ENCODE measurements at regions not wholly inside any gene's neighbourhood (a gene's known extent, or its start where the extent isn't known, plus 50 kb on each side); places are given as distances from the start of the nearest gene placed in this dataset.

DNA sequence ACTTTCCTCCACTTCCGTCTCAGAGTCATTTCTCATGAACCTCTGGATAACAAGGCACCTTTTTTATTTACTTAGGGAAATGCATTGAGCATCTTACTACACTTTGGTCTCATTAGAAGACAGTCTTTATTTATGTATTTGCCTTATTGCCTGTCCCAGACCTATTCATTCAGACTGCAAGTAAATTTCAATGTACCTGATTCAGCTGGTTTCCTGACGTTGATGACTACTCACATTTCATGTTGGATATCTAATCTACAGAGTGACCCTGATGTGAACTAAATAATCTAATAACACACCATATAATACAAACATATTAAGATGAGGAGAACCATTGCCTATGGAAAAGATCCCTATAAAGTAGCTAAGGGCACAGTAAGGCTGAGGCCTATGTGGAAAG is 267.7 kb downstream of the SLC6A15 start:
- no CpG with 5 or more reads among the region's 2 CpGs for WGBS (ENCODE audit: extremely low coverage, insufficient coverage, low lambda C conversion rate)

GRCh38 chr12:84643993-84644392 is 268.6 kb downstream of the SLC6A15 start:
- Histone ChIP-seq H2BK120ac (ENCODE audit: low read depth, low read length) (no peak overlapping the region), H3K27ac (ENCODE audit: low read depth, low read length) (no peak overlapping the region), H4K5ac (ENCODE audit: low read length) (no peak overlapping the region), H3K23ac (ENCODE audit: low read length) (no peak overlapping the region), H3K79me1 (ENCODE audit: low read length) (no peaks in the 10 kb centered on the region), H3K36me3 (ENCODE audit: control insufficient read depth, insufficient read depth, low read length) (no peaks in the 10 kb centered on the region), H3K4ac (ENCODE audit: low read depth, low read length) (no peak overlapping the region), H3K56ac (ENCODE audit: low read length) (no peak overlapping the region), H2BK5ac (ENCODE audit: low read length) (no peak overlapping the region), H3K27me3 (ENCODE audit: insufficient read depth, low read length, poor library complexity) (no peaks in the 10 kb centered on the region), H2AK5ac (ENCODE audit: low read length) (no peak overlapping the region), H4K8ac (ENCODE audit: low read depth, low read length) (no peak overlapping the region), H3K4me2 (ENCODE audit: low read length) (no peak overlapping the region), H3K9ac (ENCODE audit: low read length) (no peak overlapping the region), H3K4me1 (ENCODE audit: control insufficient read depth, low read depth, low read length) (no peaks in the 10 kb centered on the region), H3K18ac (ENCODE audit: low read length) (no peak overlapping the region), H3K4me3 (ENCODE audit: low read length) (no peak overlapping the region), H3K79me2 (ENCODE audit: control insufficient read depth, insufficient read depth, low read length) (no peaks in the 10 kb centered on the region), H2BK15ac (replicated peaks; ENCODE audit: low read depth) (no peak overlapping the region)
- no peak for DNase-seq
- no CpG with 5 or more reads among the region's 1 CpG for WGBS (ENCODE audit: extremely low coverage, insufficient coverage, low lambda C conversion rate)

More for the DNA sequence above, 267.7 kb downstream of the SLC6A15 start:
- no peak overlapping the region for H4K5ac ChIP-seq (ENCODE audit: low read length)
- no peak for DNase-seq
- no peaks in the 10 kb centered on the region for H3K36me3 ChIP-seq (ENCODE audit: control insufficient read depth, insufficient read depth, low read length)
- H3K4me3 ChIP-seq (ENCODE audit: low read length) = no peak overlapping the region
- no peak overlapping the region for H3K27ac ChIP-seq (ENCODE audit: low read depth, low read length)
- no peak overlapping the region for H3K18ac ChIP-seq (ENCODE audit: low read length)
- H3K79me2 ChIP-seq (ENCODE audit: control insufficient read depth, insufficient read depth, low read length) = no peaks in the 10 kb centered on the region
- no peak overlapping the region for H3K9ac ChIP-seq (ENCODE audit: low read length)
- H3K23ac ChIP-seq (ENCODE audit: low read length) = no peak overlapping the region
- no peak overlapping the region for H2AK5ac ChIP-seq (ENCODE audit: low read length)
- no peak overlapping the region for H4K8ac ChIP-seq (ENCODE audit: low read depth, low read length)
- no peak overlapping the region for H3K56ac ChIP-seq (ENCODE audit: low read length)
- H2BK120ac ChIP-seq (ENCODE audit: low read depth, low read length) = no peak overlapping the region
- no peak overlapping the region for H3K4ac ChIP-seq (ENCODE audit: low read depth, low read length)
- no peak overlapping the region for H2BK5ac ChIP-seq (ENCODE audit: low read length)
- no peak overlapping the region for H3K4me2 ChIP-seq (ENCODE audit: low read length)
- H2BK15ac ChIP-seq (replicated peaks; ENCODE audit: low read depth) = no peak overlapping the region
- H3K27me3 ChIP-seq (ENCODE audit: insufficient read depth, low read length, poor library complexity) = no peaks in the 10 kb centered on the region
- H3K79me1 ChIP-seq (ENCODE audit: low read length) = no peaks in the 10 kb centered on the region
- no peaks in the 10 kb centered on the region for H3K4me1 ChIP-seq (ENCODE audit: control insufficient read depth, low read depth, low read length)

DNA sequence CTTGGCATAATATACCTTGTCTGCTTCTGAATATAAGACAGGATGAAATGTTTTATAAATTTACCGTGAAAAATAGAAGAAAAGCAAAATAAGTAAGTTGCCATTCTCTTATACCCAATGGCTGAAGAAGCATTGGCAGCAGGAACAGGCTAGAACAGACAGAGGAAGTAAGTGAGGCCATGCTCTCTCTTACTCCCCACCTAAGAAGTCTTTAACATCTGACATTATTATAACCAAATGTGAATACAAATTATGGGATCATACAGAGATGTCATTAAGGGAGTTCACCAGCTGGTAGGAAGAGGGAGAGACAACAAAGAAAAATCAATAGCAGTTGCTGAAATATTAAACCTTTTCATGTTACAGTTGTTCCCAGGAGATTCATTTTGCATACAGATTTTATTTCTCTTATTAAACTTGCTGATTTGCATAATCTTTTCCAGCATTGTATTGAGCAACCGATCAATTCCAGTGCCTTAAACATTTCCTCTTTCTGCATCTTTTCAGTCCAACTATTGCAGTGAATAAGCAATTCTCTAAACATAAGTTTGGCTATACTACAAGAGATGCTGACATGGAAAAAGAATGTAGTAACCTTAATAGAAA is 270.6 kb downstream of the SLC6A15 start:
- Histone ChIP-seq H3K23ac (ENCODE audit: low read length) (no peak overlapping the region), H3K27ac (ENCODE audit: low read depth, low read length) (no peak overlapping the region), H3K9ac (ENCODE audit: low read length) (no peak overlapping the region), H3K56ac (ENCODE audit: low read length) (no peak overlapping the region), H4K5ac (ENCODE audit: low read length) (no peak overlapping the region), H2BK120ac (ENCODE audit: low read depth, low read length) (no peak overlapping the region), H3K27me3 (ENCODE audit: insufficient read depth, low read length, poor library complexity) (no peaks in the 10 kb centered on the region), H3K4me3 (ENCODE audit: low read length) (no peak overlapping the region), H3K18ac (ENCODE audit: low read length) (no peak overlapping the region), H3K4me2 (ENCODE audit: low read length) (no peak overlapping the region), H3K79me1 (ENCODE audit: low read length) (no peaks in the 10 kb centered on the region), H2BK15ac (replicated peaks; ENCODE audit: low read depth) (no peak overlapping the region), H4K8ac (ENCODE audit: low read depth, low read length) (no peak overlapping the region), H3K4ac (ENCODE audit: low read depth, low read length) (no peak overlapping the region), H3K36me3 (ENCODE audit: control insufficient read depth, insufficient read depth, low read length) (no peaks in the 10 kb centered on the region), H2AK5ac (ENCODE audit: low read length) (no peak overlapping the region), H3K4me1 (ENCODE audit: control insufficient read depth, low read depth, low read length) (no peaks in the 10 kb centered on the region), H2BK5ac (ENCODE audit: low read length) (no peak overlapping the region), H3K79me2 (ENCODE audit: control insufficient read depth, insufficient read depth, low read length) (no peaks in the 10 kb centered on the region)
- no CpG with 5 or more reads among the region's 2 CpGs for WGBS (ENCODE audit: extremely low coverage, insufficient coverage, low lambda C conversion rate)
- no peak for DNase-seq

DNA sequence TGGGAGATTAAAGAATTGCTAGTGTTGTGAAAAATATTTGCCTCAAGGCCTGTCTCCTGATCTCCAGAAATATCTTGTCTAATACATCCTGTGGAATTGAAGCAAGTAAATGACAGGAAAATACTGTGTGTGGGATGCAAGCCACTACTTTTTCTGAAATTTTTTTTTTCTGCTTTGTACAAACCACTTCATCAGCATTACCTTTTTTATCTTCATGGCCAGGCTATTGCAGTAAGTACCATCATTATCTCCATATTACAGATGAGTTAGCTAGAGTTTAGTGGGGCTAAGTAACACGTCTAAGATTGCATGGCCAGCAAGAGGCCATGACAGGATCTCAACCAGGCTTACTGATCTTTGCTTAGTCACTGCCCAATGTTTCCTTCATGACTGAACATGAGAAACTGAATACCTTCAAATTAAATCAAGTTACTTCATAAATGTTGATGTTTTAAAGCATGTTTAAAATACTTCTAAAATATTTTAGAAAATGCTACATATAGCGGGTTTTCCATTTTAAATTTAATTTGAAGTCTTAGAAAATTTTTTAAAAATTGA is 273.7 kb downstream of the SLC6A15 start:
- no peak overlapping the region for H2BK15ac ChIP-seq (replicated peaks; ENCODE audit: low read depth)
- no peaks in the 10 kb centered on the region for H3K27me3 ChIP-seq (ENCODE audit: insufficient read depth, low read length, poor library complexity)
- no peak overlapping the region for H3K4ac ChIP-seq (ENCODE audit: low read depth, low read length)
- no peak for DNase-seq
- H3K27ac ChIP-seq (ENCODE audit: low read depth, low read length) = no peak overlapping the region
- H2BK120ac ChIP-seq (ENCODE audit: low read depth, low read length) = no peak overlapping the region
- H3K4me1 ChIP-seq (ENCODE audit: control insufficient read depth, low read depth, low read length) = no peaks in the 10 kb centered on the region
- no peak overlapping the region for H3K4me3 ChIP-seq (ENCODE audit: low read length)
- H3K79me1 ChIP-seq (ENCODE audit: low read length) = no peaks in the 10 kb centered on the region
- no peak overlapping the region for H3K9ac ChIP-seq (ENCODE audit: low read length)
- H2AK5ac ChIP-seq (ENCODE audit: low read length) = no peak overlapping the region
- H3K4me2 ChIP-seq (ENCODE audit: low read length) = no peak overlapping the region
- no peak overlapping the region for H3K18ac ChIP-seq (ENCODE audit: low read length)
- H4K5ac ChIP-seq (ENCODE audit: low read length) = no peak overlapping the region
- no peaks in the 10 kb centered on the region for H3K79me2 ChIP-seq (ENCODE audit: control insufficient read depth, insufficient read depth, low read length)
- no peak overlapping the region for H3K23ac ChIP-seq (ENCODE audit: low read length)
- no CpG with 5 or more reads among the region's 2 CpGs for WGBS (ENCODE audit: extremely low coverage, insufficient coverage, low lambda C conversion rate)
- H3K56ac ChIP-seq (ENCODE audit: low read length) = no peak overlapping the region
- H3K36me3 ChIP-seq (ENCODE audit: control insufficient read depth, insufficient read depth, low read length) = no peaks in the 10 kb centered on the region
- H4K8ac ChIP-seq (ENCODE audit: low read depth, low read length) = no peak overlapping the region
- H2BK5ac ChIP-seq (ENCODE audit: low read length) = no peak overlapping the region

- Histone ChIP-seq H3K27me3 (ENCODE audit: insufficient read depth, low read length, poor library complexity) (no peaks in the 10 kb centered on the region), H4K8ac (ENCODE audit: low read depth, low read length) (no peak overlapping the region), H4K5ac (ENCODE audit: low read length) (no peak overlapping the region), H3K23ac (ENCODE audit: low read length) (no peak overlapping the region), H2BK15ac (replicated peaks; ENCODE audit: low read depth) (no peak overlapping the region), H3K9ac (ENCODE audit: low read length) (no peak overlapping the region), H3K4me3 (ENCODE audit: low read length) (no peak overlapping the region), H3K79me2 (ENCODE audit: control insufficient read depth, insufficient read depth, low read length) (no peaks in the 10 kb centered on the region), H3K4ac (ENCODE audit: low read depth, low read length) (no peak overlapping the region), H3K36me3 (ENCODE audit: control insufficient read depth, insufficient read depth, low read length) (no peaks in the 10 kb centered on the region), H3K27ac (ENCODE audit: low read depth, low read length) (no peak overlapping the region), H3K56ac (ENCODE audit: low read length) (no peak overlapping the region), H3K18ac (ENCODE audit: low read length) (no peak overlapping the region), H2BK5ac (ENCODE audit: low read length) (no peak overlapping the region), H2BK120ac (ENCODE audit: low read depth, low read length) (no peak overlapping the region), H3K4me2 (ENCODE audit: low read length) (no peak overlapping the region), H3K79me1 (ENCODE audit: low read length) (no peaks in the 10 kb centered on the region), H2AK5ac (ENCODE audit: low read length) (no peak overlapping the region), H3K4me1 (ENCODE audit: control insufficient read depth, low read depth, low read length) (no peaks in the 10 kb centered on the region)
- peak; percentile 46 for DNase-seq
Observed at GRCh38 chr12:84637926-84638325, 274.7 kb downstream of the SLC6A15 start.

DNA sequence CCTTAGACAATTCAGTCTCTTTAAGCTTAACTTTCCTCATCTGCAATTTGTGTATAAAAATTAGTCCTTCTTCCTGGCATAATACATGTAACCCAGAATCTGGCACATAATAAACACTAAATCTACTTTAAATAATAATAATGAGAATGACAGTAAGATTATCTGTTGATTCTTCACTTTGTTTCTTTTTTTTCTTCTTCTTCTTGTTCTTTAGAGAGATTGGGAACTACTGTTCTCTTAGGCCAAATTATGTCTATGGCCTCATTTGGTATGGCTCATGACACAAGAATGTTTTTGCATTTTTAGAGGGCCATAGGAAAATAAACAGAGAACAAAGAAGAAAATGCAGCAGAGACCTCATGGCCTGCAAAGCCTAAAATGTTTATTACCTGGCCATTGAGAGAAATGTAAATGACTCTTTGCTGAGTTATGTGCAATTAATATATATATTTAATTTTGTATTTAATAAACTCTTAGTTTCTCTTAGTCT is 275.8 kb downstream of the SLC6A15 start:
- Histone ChIP-seq H3K9ac (ENCODE audit: low read length) (no peak overlapping the region), H3K4me3 (ENCODE audit: low read length) (no peak overlapping the region), H3K27me3 (ENCODE audit: insufficient read depth, low read length, poor library complexity) (no peaks in the 10 kb centered on the region), H2AK5ac (ENCODE audit: low read length) (no peak overlapping the region), H4K8ac (ENCODE audit: low read depth, low read length) (no peak overlapping the region), H3K18ac (ENCODE audit: low read length) (no peak overlapping the region), H3K56ac (ENCODE audit: low read length) (no peak overlapping the region), H3K27ac (ENCODE audit: low read depth, low read length) (no peak overlapping the region), H3K4me2 (ENCODE audit: low read length) (no peak overlapping the region), H3K4me1 (ENCODE audit: control insufficient read depth, low read depth, low read length) (no peaks in the 10 kb centered on the region), H3K79me1 (ENCODE audit: low read length) (no peaks in the 10 kb centered on the region), H2BK120ac (ENCODE audit: low read depth, low read length) (no peak overlapping the region), H3K79me2 (ENCODE audit: control insufficient read depth, insufficient read depth, low read length) (no peaks in the 10 kb centered on the region), H3K36me3 (ENCODE audit: control insufficient read depth, insufficient read depth, low read length) (no peaks in the 10 kb centered on the region), H2BK15ac (replicated peaks; ENCODE audit: low read depth) (no peak overlapping the region), H3K4ac (ENCODE audit: low read depth, low read length) (no peak overlapping the region), H3K23ac (ENCODE audit: low read length) (no peak overlapping the region), H4K5ac (ENCODE audit: low read length) (no peak overlapping the region), H2BK5ac (ENCODE audit: low read length) (no peak overlapping the region)
- peak; percentile 74 for DNase-seq
